ENCODE measurements at regions not wholly inside any gene's neighbourhood (a gene's known extent, or its start where the extent isn't known, plus 50 kb on each side); places are given as distances from the start of the nearest gene placed in this dataset.

DNA sequence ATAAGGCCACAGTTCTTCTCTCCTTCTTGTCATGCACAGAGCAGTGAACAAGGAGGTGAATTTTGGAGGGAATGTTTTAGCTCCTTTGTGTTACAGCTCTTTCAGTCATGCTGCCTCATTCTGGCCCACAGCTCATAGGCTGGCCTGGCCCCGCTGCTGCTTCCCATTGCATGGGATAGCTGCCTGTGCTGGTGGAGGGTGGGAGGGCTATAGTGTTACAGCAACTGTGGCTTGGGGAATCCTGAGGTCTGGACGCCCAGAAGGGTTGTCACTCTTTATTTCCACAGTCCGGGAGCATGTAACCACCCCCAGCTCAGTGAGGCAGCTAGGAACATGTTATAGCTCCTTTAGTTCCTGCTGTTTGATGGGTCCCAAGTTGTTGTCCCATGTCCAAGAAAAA, 210.3 kb downstream of the AMY1C start:
- H3K4me3 ChIP-seq (ENCODE audit: low read depth, poor library complexity, severe bottlenecking): no peak overlapping the region
- DNase-seq (ENCODE audit: low spot score in 2 of 2): no peak
- TF ChIP-seq, protein P1, sequence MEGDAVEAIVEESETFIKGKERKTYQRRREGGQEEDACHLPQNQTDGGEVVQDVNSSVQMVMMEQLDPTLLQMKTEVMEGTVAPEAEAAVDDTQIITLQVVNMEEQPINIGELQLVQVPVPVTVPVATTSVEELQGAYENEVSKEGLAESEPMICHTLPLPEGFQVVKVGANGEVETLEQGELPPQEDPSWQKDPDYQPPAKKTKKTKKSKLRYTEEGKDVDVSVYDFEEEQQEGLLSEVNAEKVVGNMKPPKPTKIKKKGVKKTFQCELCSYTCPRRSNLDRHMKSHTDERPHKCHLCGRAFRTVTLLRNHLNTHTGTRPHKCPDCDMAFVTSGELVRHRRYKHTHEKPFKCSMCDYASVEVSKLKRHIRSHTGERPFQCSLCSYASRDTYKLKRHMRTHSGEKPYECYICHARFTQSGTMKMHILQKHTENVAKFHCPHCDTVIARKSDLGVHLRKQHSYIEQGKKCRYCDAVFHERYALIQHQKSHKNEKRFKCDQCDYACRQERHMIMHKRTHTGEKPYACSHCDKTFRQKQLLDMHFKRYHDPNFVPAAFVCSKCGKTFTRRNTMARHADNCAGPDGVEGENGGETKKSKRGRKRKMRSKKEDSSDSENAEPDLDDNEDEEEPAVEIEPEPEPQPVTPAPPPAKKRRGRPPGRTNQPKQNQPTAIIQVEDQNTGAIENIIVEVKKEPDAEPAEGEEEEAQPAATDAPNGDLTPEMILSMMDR (IDR thresholded peaks at IDR 0.05): no peak
- TF ChIP-seq POLR2A (IDR thresholded peaks at IDR 0.05): no peak
- WGBS, 2 donors: 77 to 88% methylated on average over 3 of the region's 3 CpGs
- intact Hi-C loops (cut with DNase I; ENCODE audit: low total_unique reads): no loop called here

DNA sequence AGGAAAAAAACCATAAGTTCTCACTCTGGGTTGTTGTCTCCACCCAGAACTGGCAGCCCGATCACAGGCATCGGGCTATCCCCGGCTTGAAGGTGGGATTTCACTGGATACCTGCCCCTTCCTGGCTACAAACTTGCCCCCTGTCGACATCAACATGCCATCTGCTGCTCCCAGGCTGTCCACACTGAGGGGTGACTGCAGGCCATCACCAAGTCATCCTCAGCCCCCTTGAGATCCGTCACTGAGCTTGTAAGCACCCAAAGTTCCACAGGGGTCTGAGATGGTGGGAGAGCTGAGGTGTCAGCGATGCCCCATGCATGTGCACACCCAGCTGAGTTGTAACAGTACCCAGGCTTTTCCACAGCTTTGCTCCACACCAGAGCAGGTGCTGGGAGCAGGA, 211.0 kb downstream of the AMY1C start:
- H3K4me3 ChIP-seq (ENCODE audit: low read depth, poor library complexity, severe bottlenecking): no peak overlapping the region
- TF ChIP-seq POLR2A (IDR thresholded peaks at IDR 0.05): no peak
- TF ChIP-seq, protein P1 (IDR thresholded peaks at IDR 0.05): no peak
- WGBS, 2 donors: 88 to 95% methylated on average over 3 to 6 of the region's 6 CpGs
- intact Hi-C loops (cut with DNase I; ENCODE audit: low total_unique reads): no loop called here
- DNase-seq (ENCODE audit: low spot score in 2 of 2): no peak

DNA sequence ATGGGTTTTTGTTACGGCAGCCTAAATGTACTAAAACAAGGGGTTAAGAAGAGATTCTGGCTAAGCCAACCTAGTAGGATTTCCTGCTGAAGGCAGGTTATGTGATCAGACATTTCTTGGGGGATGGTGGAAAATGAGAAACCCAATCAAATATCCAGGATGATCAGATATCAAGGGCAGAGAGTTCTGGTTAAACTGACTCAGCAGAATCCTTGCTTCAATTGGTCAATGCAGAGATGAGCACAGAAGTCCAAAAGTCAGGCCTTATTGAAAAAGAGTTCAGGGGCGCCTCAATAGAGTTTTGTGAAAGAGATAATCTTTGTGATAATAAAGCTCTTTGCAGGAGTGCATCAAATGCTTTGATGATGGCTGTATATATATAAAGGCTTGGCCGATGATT, 237.1 kb downstream of the AMY1C start:
- 87 to 92% methylated on average over 3 of the region's 3 CpGs for WGBS, 2 donors
- intact Hi-C loops (cut with DNase I; ENCODE audit: low total_unique reads): no loop called here
- TF ChIP-seq POLR2A (IDR thresholded peaks at IDR 0.05): no peak
- TF ChIP-seq, protein P1 (IDR thresholded peaks at IDR 0.05): no peak
- H3K4me3 ChIP-seq (ENCODE audit: low read depth, poor library complexity, severe bottlenecking): no peak overlapping the region
- DNase-seq (ENCODE audit: low spot score in 2 of 2): no peak

DNA sequence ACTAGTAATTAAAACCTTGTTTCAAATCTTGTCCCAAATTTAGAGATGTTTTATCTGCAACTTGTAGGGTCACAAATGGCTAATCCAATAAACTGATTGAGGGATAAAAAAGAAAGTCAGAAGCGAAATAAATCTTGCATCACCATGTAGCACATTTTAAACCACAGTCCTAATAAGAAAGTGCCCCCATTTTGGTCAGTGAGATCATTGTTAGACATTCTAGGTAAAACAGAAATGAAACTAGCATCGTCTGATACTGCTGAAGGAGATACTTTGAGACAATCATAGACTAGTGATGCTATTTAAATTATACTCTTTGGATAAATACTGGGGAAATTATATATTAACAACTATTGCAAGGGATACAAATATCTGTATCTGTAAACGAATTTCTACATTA, 247.9 kb downstream of the AMY1C start:
- no peak for TF ChIP-seq POLR2A (IDR thresholded peaks at IDR 0.05)
- TF ChIP-seq, protein P1 (IDR thresholded peaks at IDR 0.05): no peak
- intact Hi-C loops (cut with DNase I; ENCODE audit: low total_unique reads): no loop called here
- H3K4me3 ChIP-seq (ENCODE audit: low read depth, poor library complexity, severe bottlenecking): no peak overlapping the region
- WGBS, 2 donors: 46 to 53% methylated on average over 3 of the region's 3 CpGs
- DNase-seq (ENCODE audit: low spot score in 2 of 2): no peak

DNA sequence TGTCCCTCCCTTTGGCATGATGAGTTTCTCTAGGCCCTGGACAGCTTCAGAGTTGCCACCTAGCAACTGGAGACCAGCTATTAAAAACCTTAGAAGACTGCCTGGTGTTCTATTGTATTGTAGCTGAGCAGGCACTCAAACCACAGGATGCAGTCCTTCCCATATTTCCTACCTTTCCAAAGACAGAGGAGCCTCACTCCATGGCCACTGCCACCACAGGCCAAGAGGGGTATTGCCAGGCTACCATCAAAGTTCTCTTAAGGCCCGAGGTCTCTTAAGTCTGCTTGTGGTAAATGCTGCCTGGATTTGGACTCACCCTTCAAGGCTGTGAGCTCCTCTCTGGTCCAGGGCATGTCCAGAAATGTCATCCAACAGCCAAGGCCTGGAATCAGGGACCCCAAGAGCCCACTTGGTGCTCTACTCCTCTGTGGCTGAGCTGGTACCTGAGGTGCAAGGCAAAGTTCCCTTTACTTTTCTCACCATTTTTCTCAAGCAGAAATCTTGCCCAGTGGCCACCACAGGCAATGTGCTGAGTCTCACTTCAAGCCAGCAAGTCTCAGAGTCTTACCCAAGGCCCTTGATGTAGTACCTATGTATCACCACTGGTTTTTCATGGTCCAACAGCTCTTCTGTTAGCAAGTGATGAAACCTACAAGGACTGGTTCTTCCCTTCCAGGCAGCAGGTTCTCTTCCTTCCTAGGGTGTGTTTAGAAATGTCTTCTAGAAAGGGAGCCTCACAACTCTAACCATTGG, 269.4 kb downstream of the AMY1C start:
- TF ChIP-seq, protein P1 (IDR thresholded peaks at IDR 0.05): no peak
- no peak for TF ChIP-seq POLR2A (IDR thresholded peaks at IDR 0.05)
- intact Hi-C loops (cut with DNase I; ENCODE audit: low total_unique reads): no loop called here
- no peak overlapping the region for H3K4me3 ChIP-seq (ENCODE audit: low read depth, poor library complexity, severe bottlenecking)
- WGBS, 2 donors: 83 to 86% methylated on average over 1 of the region's 1 CpG
- peak in 1 of 2 donors; percentile 52 for DNase-seq (ENCODE audit: low spot score in 2 of 2)

DNA sequence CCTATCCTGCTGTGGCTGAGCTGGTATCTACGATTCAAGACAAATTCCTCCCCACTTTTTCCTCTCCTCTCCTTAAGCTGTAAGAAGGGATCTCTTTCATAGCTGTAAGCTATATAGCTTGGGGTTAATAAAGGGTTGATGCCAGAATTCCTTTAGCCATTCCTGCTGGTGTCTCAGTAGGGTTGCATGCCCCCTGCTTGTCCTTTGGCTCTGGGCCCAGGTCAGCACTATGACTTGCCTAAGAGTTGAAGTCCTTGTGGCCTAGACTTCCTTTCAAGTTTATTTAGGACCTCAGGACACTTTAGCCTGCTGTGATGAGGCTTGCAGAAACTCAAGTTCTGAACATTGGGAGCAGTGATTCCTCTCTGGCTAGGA, 270.0 kb downstream of the AMY1C start:
- no peak for DNase-seq (ENCODE audit: low spot score in 2 of 2)
- TF ChIP-seq, protein P1 (IDR thresholded peaks at IDR 0.05): no peak
- no peak for TF ChIP-seq POLR2A (IDR thresholded peaks at IDR 0.05)
- 59 to 82% methylated on average over 1 of the region's 1 CpG for WGBS, 2 donors
- H3K4me3 ChIP-seq (ENCODE audit: low read depth, poor library complexity, severe bottlenecking): no peak overlapping the region
- intact Hi-C loops (cut with DNase I; ENCODE audit: low total_unique reads): no loop called here
